ENCODE measurements at regions not wholly inside any gene's neighbourhood (a gene's known extent, or its start where the extent isn't known, plus 50 kb on each side); places are given as distances from the start of the nearest gene placed in this dataset.

DNA sequence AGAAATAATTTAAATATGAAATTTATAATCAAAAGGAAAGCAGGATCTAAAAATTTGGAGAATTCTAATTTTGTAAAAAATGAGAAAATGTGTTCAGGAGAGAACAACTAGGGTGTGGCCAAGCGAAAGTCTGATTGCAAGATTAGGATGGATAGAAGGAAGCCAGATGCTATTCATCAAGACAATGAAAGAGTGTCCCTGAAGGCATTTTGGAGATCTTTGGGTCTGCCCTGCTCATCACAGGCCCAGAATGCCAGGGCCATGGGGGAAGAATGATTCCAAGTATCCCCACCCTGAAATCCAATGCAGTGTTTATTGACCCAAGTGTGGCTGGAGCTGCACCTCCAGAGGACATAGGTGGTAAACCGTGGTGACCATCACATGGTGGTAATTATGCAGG is 724.0 kb upstream of the FZD8 start:
- TF ChIP-seq POLR2A (IDR thresholded peaks at IDR 0.05) = no peak
- TF ChIP-seq, protein P1, sequence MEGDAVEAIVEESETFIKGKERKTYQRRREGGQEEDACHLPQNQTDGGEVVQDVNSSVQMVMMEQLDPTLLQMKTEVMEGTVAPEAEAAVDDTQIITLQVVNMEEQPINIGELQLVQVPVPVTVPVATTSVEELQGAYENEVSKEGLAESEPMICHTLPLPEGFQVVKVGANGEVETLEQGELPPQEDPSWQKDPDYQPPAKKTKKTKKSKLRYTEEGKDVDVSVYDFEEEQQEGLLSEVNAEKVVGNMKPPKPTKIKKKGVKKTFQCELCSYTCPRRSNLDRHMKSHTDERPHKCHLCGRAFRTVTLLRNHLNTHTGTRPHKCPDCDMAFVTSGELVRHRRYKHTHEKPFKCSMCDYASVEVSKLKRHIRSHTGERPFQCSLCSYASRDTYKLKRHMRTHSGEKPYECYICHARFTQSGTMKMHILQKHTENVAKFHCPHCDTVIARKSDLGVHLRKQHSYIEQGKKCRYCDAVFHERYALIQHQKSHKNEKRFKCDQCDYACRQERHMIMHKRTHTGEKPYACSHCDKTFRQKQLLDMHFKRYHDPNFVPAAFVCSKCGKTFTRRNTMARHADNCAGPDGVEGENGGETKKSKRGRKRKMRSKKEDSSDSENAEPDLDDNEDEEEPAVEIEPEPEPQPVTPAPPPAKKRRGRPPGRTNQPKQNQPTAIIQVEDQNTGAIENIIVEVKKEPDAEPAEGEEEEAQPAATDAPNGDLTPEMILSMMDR (IDR thresholded peaks at IDR 0.05) = no peak
